Fibroblast of the aortic adventitia (primary cell): ENCODE measurements at regions not wholly inside any gene's neighbourhood (a gene's known extent, or its start where the extent isn't known, plus 50 kb on each side); places are given as distances from the start of the nearest gene placed in this dataset.

Source experiments
- DNase-seq: peaks from one replicate; pipeline ENCODE4 v3.0.0-alpha.2; 2010; ENCODE audit warnings: low read depth
- H3K4me3 ChIP-seq: 2 replicates; pipeline ENCODE4 v1.5.1; 2011; ENCODE audit warnings: low read depth, mild to moderate bottlenecking, control low read depth, low read length, moderate library complexity
- TF ChIP-seq, protein P1 (sequence below): IDR thresholded peaks from 2 replicates; pipeline ENCODE4 v1.5.1; 2011; ENCODE audit warnings: mild to moderate bottlenecking, low read length, control low read depth, inconsistent platforms; ENCODE audit not compliant: insufficient read depth

DNA sequence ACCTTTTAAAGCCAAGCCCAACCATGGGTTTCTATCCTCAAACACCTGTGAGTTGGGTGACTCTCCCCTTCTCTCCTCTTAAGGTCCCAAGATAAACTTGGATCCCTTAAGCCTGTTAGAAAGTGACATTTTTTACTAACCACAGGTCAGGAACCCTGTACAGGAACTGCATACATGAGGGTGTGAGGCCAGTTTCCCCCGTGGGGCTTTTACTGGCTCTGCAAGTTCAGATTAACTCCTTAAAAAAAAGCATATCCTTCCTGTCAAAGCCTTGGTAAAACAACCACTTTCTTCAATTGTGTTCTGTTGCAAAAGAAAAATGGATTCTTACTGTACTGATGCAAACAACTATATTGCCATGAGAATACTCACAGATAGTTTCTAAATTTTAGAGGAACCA, 2638.7 kb upstream of the PCDH20 start:
- TF ChIP-seq, protein P1, sequence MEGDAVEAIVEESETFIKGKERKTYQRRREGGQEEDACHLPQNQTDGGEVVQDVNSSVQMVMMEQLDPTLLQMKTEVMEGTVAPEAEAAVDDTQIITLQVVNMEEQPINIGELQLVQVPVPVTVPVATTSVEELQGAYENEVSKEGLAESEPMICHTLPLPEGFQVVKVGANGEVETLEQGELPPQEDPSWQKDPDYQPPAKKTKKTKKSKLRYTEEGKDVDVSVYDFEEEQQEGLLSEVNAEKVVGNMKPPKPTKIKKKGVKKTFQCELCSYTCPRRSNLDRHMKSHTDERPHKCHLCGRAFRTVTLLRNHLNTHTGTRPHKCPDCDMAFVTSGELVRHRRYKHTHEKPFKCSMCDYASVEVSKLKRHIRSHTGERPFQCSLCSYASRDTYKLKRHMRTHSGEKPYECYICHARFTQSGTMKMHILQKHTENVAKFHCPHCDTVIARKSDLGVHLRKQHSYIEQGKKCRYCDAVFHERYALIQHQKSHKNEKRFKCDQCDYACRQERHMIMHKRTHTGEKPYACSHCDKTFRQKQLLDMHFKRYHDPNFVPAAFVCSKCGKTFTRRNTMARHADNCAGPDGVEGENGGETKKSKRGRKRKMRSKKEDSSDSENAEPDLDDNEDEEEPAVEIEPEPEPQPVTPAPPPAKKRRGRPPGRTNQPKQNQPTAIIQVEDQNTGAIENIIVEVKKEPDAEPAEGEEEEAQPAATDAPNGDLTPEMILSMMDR, result no peak
- DNase-seq, result no peak

DNA sequence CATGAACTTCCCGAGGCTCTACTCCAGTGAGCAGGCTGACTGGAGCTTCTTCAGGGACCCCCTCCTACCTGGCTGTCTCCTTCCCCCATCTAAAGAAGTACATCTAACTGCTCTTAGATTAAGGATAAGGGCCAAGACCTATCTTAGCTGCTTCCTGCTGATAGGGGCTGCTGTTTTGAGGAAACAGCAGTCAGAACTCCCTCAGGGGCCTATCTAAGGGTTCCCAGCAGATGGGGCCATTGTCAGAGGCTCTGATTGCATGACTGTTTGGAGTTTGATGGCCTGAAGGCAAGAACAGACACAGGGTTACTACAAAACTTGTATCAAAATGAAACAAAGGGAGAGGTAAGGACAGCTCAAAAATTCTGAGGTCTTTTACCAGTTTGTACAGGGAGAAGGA, 2636.9 kb upstream of the PCDH20 start:
- TF ChIP-seq, protein P1, result no peak
- DNase-seq, result no peak
- H3K4me3 ChIP-seq, result no peak overlapping the region

More for the DNA sequence above, 2638.7 kb upstream of the PCDH20 start:
- no peak overlapping the region for H3K4me3 ChIP-seq

DNA sequence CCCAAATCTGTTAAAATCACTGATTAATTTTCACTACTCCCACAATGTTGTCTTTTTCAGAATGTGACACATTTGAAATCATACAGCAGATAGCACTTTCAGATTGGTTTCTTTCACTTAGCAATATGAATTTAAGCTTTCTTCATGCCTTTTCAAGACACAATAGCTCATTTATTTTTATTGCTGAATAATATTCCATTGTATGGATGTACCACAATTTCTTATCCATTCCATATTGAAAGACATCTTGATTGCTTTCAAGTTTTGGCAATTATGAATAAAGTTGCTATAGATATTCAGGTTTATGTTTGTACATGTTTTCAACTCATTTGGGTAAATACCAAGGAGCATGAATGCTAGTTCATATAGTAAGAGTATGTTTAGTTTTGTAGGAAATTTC, 2635.6 kb upstream of the PCDH20 start:
- DNase-seq, result no peak
- H3K4me3 ChIP-seq, result no peak overlapping the region
- TF ChIP-seq, protein P1, result no peak

DNA sequence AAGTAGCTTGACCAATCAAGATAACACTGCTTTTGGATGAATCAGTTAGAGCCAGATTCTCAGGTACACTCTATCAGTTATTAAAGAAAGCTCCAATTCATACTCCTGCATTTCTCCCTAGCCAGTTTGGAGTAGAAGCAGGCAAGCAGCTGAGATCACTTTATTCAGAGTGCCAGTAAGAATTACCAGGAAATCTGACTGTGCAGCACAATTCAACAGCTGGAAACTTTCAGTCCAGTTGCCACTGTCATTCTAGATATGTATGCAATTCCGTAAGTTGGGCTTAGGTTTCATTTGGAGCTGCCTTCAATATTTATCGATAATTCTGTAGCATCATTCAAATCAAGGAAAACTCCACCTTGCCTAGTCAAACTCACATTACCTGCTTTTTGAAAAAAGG, 2625.6 kb upstream of the PCDH20 start:
- H3K4me3 ChIP-seq, result no peak overlapping the region
- no peak for DNase-seq
- TF ChIP-seq, protein P1, result no peak

DNA sequence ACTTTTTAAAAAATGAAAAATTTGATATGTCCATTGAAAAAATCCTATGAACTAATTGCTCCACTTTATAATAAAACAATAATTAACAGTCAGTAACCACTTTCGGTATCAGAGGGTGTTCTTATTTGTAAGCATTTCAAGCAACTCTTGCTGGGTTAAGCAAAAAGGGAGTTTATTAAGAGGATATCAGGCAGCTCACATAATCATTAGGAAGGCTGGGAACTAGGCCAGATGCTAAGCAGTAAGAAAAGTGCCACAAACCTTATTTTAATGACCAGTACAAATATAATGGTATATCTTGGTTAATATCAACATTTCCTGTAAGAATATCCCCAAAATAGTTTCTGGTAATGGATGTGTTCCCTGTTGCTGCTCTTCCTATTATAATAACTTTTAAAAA, 2618.3 kb upstream of the PCDH20 start:
- no peak overlapping the region for H3K4me3 ChIP-seq
- no peak for DNase-seq
- TF ChIP-seq, protein P1, result no peak

DNA sequence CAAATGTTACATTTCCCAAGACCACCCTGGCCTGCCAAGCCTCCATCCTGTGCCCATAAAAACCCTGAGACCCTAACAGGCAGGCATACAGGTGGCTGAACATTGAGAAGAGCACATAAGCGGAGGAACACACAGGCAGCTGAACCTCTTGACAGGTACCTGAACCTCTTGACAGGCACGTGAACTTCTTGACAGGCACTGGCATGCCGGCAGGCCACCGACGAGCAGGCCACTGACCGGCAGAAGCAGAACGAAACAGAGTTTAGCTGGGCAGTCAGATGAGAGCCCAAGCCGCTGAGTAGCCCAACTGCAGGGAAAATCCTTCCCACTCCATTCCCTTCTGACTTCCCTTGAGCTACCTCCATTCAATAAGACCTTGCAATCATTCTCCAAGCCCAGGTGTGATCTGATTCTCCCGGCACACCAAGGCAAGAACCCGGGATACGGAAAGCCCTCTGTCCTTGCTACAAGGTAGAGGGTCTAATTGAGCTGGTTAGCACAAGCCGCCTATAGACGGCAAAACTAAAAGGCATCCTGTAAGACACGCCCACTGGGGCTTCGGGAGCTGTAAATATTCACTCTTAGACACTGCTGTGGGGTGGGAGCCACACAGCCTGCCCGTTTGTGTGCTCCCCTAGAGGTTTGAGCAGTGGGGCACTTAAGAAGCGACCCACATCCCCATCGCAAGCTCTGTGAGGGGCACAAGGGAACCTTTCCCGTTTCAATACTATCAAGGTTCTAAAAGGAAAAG, 2613.9 kb upstream of the PCDH20 start:
- DNase-seq, result no peak
- TF ChIP-seq, protein P1, result no peak
- no peak overlapping the region for H3K4me3 ChIP-seq

DNA sequence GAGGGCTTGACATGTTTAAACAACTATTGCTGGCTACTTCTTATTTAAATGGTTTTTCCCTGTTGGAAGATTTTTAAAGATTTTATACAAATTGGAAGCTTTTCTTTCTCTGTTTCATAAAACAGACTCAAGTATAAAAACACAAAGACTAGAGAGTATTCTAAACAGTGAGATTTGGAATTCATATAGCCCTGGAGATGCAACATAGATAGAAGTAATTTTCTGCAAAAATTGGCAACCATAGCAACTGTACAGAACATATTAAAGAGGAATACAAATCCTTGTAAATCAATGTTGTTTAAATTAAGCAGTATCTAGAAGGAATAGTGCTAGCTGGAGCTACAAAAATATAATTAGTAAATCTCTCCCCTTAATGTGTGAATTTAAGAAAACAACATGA, 2612.9 kb upstream of the PCDH20 start:
- no peak overlapping the region for H3K4me3 ChIP-seq
- no peak for DNase-seq
- TF ChIP-seq, protein P1, result no peak
